GM13976 (cell line): ENCODE measurements at regions not wholly inside any gene's neighbourhood (a gene's known extent, or its start where the extent isn't known, plus 50 kb on each side); places are given as distances from the start of the nearest gene placed in this dataset.

Source experiments
- DNase-seq: peaks from one replicate; pipeline ENCODE4 v3.0.0; 2012; ENCODE audit warnings: low spot score
- CTCF ChIP-seq: IDR thresholded peaks from 2 replicates; pipeline ENCODE4 v1.5.1; 2012; ENCODE audit warnings: borderline replicate concordance, mild to moderate bottlenecking; ENCODE audit not compliant: insufficient read depth; ENCODE audit errors: extremely low read depth, missing control alignments, control extremely low read depth
- in situ Hi-C: fragments of 300-500 bp; cut with MboI; formaldehyde crosslinking; loops from one replicate; pipeline ENCODE4 v1.12.0; 2022; ENCODE audit warnings: low sequenced_read_pairs, mixed read lengths, inconsistent platforms; ENCODE audit not compliant: unreplicated experiment

- DNase-seq: no peak
- no peak for TF ChIP-seq CTCF
- in situ Hi-C loops: no loop called here
Observed at GRCh38 chr21:23695443-23695842, 1911.8 kb downstream of the MRPL39 start.

- in situ Hi-C loops: no loop called here
- no peak for DNase-seq
- TF ChIP-seq CTCF: no peak
Observed at GRCh38 chr21:23694390-23694789, 1912.9 kb downstream of the MRPL39 start.

- no peak for TF ChIP-seq CTCF
- no peak for DNase-seq
- in situ Hi-C loops: no loop called here
Observed at GRCh38 chr21:23690316-23690715, 1917.0 kb downstream of the MRPL39 start.

GRCh38 chr21:23686737-23687523, 1920.4 kb downstream of the MRPL39 start:
- in situ Hi-C loops: no loop called here
- TF ChIP-seq CTCF: no peak
- DNase-seq: no peak

- DNase-seq: no peak
- TF ChIP-seq CTCF: no peak
- in situ Hi-C loops: no loop called here
Observed at GRCh38 chr21:23684431-23684830, 1922.8 kb downstream of the MRPL39 start.

GRCh38 chr21:23664193-23664694, 1943.0 kb downstream of the MRPL39 start:
- no peak for TF ChIP-seq CTCF
- in situ Hi-C loops: no loop called here

More at GRCh38 chr21:23664193-23664694, 1943.0 kb downstream of the MRPL39 start:
- no peak for DNase-seq
